Fibroblast of skin of right biceps (primary cell): ENCODE measurements at regions not wholly inside any gene's neighbourhood (a gene's known extent, or its start where the extent isn't known, plus 50 kb on each side); places are given as distances from the start of the nearest gene placed in this dataset.

ENCODE experiments used
- DNase-seq: peaks from one replicate; pipeline ENCODE4 v3.0.0-alpha.2; 2013

- peak; percentile 3 for DNase-seq
Observed at GRCh38 chr2:239756790-239757760, 268.1 kb downstream of the NDUFA10 start.

- no peak for DNase-seq
Observed at GRCh38 chr2:239756031-239756789, 268.9 kb downstream of the NDUFA10 start.

DNA sequence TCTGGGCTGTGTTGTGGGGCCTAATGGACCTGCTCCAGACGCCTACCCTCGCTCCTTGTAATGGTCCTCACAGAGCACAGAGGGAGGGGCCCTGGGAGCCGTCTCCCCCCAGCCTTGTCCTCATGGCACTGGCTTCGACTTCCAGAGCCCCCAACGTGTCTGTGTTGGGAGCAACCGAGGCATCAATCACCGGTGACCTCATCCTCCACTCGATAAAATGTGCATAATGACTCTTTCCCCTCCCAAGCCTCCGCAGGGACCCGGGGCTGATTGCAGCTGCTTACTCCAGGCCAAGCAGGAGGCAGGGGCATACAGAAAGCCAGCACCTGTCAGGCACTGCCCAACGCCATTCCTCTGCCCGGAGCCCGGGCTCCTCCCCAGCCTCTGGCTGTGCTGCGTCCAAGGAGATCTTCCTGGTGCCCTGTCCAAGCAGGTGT lies 271.7 kb downstream of the NDUFA10 start:
- no peak for DNase-seq

- DNase-seq: no peak
Observed at GRCh38 chr2:239752951-239753350, 272.2 kb downstream of the NDUFA10 start.

DNA sequence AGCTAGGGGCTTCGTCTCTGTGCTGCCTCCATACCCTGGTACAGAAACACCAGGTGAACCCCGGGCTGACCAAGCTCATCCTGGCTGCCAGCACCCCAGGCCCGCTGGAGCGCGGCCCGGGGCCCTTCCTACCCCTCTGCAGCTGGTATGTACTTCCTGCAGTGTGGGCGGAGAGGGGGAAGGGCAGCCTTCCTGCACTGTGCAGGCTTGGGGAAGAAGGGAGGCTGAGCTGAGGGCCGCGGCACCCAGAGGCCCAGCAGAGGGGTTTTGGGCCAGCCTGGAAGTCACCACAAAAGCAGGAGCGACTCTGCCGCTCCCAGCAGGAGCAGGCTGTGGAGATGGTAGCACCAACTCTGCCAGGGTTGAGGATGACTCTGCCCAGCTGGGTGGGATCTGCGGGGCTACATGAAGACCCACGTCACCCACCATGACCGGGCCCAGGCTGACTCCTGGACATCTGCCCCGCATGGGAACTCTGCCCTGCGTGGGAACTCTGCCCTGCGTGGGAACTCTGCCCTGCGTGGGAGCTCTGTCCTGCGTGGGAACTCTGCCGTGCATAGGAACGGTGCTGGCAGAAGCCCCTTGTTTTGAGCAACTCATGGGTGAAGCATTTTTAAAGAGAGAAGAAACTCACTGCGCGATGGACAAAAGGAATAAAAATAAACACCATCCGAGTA lies 273.3 kb downstream of the NDUFA10 start:
- DNase-seq: peak; percentile 15

DNA sequence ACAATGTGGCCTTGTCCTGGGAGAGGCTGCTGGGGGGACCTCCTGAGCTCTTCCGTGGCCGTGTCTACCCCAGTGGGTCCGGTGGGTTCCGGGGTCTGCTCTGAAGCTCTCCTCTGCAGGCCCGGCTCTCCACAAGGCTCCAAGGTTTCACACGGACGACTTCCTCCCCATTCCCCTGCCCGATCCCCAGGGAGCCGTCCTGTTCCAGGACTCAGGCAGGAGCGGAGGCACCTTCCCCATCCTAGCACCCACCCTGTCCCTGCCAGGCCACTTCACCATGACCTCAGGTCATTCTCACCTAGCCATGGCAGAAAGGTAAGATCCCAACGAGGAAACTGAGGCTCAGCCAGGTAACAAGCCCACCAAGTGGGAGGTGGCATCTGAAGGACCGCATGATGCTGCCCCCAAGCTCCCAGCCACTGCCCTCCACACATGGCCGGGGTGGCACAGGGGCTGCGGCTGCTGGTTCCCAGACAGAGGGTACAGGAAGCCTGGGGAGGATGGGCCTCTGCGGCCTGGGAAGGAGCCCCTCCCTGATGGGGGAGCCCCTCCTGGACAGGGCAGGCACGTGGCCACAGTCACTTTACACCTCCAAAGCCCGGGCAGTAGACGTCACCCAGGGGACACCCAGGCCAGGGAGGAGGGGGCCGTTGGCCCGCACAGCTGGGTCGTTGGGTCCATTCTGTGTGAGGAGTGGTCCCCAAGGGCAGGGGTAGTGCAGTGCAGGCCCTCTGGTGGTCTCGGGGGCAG lies 274.0 kb downstream of the NDUFA10 start:
- DNase-seq: no peak

GRCh38 chr2:239750045-239750835 lies 274.9 kb downstream of the NDUFA10 start:
- DNase-seq: no peak

DNA sequence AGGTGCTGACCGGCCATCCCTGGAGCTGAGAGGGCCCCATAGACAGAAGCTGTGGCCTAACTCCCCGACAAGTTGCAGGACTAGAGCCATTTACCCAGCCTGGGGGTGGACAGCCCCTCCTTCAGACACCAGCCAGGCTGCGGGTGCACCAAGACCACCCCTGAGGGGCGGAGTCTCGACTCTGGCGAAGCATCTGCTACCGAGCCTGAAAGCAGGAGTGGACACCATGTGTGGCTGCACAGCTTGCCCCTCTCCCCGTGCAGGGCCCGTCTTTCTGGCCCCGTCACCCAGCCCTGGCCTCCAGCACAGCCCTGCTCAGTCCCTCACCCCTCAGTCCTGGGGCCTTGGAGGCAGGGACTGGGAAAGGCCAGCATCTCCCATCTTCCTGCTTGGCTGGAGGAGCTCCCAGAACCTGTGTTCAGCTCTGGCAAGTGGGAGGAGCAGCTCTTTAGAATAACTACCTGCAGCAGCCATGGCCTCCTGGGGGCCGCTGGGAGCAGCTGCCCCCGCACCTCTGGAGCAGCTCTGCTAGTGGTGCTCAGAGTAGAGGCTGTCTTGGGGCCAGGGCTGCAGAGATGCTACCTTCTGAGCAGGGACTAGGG lies 275.8 kb downstream of the NDUFA10 start:
- no peak for DNase-seq

DNA sequence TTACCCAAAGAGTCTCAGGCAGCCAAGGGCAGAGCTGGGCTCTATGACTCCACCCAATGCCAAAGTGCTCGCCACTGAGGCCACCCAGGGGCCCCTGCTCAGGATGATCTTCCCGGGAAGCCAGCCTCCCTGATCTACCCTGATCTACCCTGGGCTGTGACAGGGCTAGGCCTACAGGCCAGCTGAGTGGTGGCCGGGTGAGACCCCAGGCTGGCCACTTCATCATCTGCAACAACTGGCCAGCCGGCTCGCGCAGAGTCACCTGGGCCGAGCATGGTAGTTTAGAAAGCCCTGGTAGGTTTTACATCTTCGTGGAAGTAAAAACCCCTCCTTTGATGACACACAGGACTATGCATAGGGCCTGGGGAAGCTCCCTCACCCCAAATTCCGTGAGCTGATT lies 276.3 kb downstream of the NDUFA10 start:
- DNase-seq: no peak

GRCh38 chr2:239747771-239748170 lies 277.4 kb downstream of the NDUFA10 start:
- no peak for DNase-seq

DNA sequence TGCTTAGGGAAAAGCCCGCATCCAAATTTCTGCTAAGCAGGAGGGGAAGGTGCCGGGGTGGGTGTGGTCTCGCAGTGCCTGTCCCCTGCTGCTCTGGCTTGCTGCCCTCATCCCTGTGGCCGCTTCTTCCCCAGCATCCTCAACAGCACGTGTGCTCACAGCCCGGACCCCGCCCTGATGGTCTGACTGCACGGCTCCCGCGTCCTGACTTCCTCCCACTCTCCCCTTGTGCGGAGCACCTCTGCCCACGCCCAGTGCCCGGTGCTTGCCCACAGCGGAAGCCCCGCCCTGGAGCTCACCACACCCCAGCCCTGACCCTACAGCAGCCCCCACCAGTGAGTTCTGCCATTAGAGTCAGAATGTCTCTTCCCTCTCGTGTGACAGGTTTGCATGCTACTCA lies 277.9 kb downstream of the NDUFA10 start:
- no peak for DNase-seq

DNA sequence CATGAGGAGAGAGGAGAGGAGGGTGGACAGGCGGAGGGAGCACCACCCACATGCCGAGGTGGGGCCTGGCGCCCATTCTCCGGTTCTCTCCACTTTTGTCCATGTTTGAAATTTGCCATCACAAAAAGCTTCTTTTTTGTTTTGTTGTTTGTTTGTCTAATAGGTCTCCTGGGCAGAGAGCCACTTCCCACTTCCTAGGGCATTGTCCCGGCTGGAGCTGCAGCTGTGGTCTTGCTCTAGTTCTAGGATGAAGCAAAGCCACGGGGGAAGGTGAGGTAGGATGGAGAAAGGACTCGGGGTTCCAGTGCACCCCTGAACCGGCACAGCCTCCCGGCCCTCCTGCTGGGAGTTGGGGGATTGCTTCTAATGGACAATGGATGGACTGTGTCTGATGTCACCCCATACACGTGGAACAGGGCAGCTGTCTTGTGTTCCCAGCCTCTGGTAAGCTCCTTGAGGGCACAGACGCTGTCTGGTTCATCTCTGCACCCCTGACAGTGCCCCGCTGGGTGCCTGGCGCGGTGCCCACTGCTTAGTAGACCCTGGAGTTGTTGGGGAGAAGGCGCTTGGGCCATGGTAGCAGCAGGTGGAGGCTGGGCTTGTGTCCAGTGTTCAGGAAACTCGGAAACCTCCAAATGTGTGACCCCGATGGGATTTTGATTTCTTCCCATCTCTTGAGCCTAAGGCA lies 278.4 kb downstream of the NDUFA10 start:
- no peak for DNase-seq

GRCh38 chr2:239745386-239746227 lies 279.5 kb downstream of the NDUFA10 start:
- no peak for DNase-seq

DNA sequence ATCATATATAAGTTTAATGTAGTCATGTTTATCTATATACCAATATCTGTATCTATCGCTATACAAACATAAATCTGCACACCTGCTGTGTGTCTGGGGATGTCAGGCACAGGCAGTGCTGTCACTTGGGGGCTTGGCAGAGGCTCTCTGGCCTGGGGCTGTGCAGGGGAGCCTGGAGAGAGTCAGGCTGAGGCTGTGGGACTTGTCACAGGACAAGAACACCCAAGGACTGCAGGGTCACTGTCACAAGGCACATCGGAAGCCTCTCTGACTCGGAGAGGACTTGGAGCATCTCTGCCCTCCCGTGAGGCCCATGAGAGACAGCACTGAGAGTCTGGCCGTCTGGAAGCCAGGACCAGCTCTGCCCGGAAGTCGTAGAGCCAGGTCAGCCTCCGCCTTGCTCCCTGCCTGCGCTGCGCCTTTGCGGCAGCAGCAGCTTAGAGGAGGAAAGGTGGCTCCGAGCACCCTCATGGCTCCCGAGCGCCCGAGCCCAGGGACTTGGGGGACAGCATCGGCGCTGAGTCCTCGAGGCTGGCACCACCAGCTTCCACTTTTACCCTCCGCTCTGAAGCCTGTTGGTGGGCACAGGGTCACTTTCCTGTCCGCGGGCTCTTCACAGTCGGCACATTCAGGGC lies 280.3 kb downstream of the NDUFA10 start:
- no peak for DNase-seq

DNA sequence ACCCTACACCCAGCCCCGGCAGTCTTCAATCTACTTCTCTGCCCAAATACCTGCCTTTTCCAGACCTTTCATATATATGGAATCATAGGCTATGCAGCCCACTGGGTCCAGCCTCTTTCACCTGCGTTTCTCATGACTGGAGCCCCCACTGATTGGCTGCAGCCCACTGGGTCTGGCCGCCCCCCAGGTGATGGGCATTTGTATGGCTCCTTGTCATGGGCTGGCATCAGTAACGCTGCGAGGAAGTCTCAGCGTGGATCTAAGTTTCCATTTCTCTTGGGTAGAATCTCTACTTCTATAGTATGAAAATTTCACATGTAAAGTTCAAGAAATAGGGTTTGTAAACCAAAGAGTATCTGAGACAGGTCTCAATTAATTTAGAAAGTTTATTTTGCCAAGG lies 281.9 kb downstream of the NDUFA10 start:
- no peak for DNase-seq

GRCh38 chr2:239742377-239742776 lies 282.8 kb downstream of the NDUFA10 start:
- DNase-seq: no peak

GRCh38 chr2:239739206-239739605 lies 285.9 kb downstream of the NDUFA10 start:
- DNase-seq: no peak

- DNase-seq: no peak
Observed at GRCh38 chr2:239738159-239738558, 287.0 kb downstream of the NDUFA10 start.

GRCh38 chr2:239737144-239737463 lies 288.0 kb downstream of the NDUFA10 start:
- DNase-seq: no peak
